ENCODE measurements at regions not wholly inside any gene's neighbourhood (a gene's known extent, or its start where the extent isn't known, plus 50 kb on each side); places are given as distances from the start of the nearest gene placed in this dataset.
"Not testable (repeated sequence)": the region's sequence is repeated elsewhere in the genome, so short reads cannot be mapped to it uniquely, and the experiment has no call there.

- in situ Hi-C loops (cut with HindIII; ENCODE audit: low pct_unique_long_range_greater_than_20kb, low sequenced_read_pairs); DNase-seq (ENCODE audit: low read depth): not testable (repeated sequence)
Observed at GRCh38 chr15:67939588-67940323, 99.9 kb upstream of the RNU6-1 start.

- no peak for DNase-seq (ENCODE audit: low read depth)
- in situ Hi-C loops (cut with HindIII; ENCODE audit: low pct_unique_long_range_greater_than_20kb, low sequenced_read_pairs): no loop called here
Observed at GRCh38 chr15:67940324-67940719, 100.5 kb upstream of the RNU6-1 start.

- peak; percentile 9 for DNase-seq (ENCODE audit: low read depth)
- in situ Hi-C loops (cut with HindIII; ENCODE audit: low pct_unique_long_range_greater_than_20kb, low sequenced_read_pairs): no loop called here
Observed at GRCh38 chr15:67941648-67942310, 101.9 kb upstream of the RNU6-1 start.

DNA sequence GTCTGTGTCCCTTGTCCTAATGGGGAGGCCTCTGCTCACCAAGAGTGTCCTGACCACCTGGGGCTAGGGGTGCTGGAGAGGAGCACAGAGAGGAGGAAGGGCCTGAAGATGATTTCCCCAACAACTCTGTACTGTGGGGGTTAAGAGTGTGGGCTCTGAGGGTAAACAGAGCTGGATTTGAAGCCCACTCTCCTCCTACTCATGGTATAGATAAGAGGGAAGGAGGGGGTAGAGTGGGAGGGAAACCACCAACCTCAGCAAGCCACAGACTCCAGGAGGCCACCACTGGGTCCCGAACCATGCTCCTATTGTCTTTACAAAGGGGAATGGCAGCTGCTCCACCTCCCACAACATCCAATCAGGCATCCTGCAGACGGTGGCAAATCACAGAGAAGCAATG, 103.6 kb upstream of the RNU6-1 start:
- no peak for DNase-seq (ENCODE audit: low read depth)
- in situ Hi-C loops (cut with HindIII; ENCODE audit: low pct_unique_long_range_greater_than_20kb, low sequenced_read_pairs): no loop called here

GRCh38 chr15:67944010-67944641, 104.3 kb upstream of the RNU6-1 start:
- no peak for DNase-seq (ENCODE audit: low read depth)
- in situ Hi-C loops (cut with HindIII; ENCODE audit: low pct_unique_long_range_greater_than_20kb, low sequenced_read_pairs): no loop called here

- in situ Hi-C loops (cut with HindIII; ENCODE audit: low pct_unique_long_range_greater_than_20kb, low sequenced_read_pairs): no loop called here
- no peak for DNase-seq (ENCODE audit: low read depth)
Observed at GRCh38 chr15:67945131-67945530, 105.3 kb upstream of the RNU6-1 start.

- in situ Hi-C loops (cut with HindIII; ENCODE audit: low pct_unique_long_range_greater_than_20kb, low sequenced_read_pairs): no loop called here
- peak; percentile 8 for DNase-seq (ENCODE audit: low read depth)
Observed at GRCh38 chr15:67945951-67946700, 106.3 kb upstream of the RNU6-1 start.

- DNase-seq (ENCODE audit: low read depth): no peak
- in situ Hi-C loops (cut with HindIII; ENCODE audit: low pct_unique_long_range_greater_than_20kb, low sequenced_read_pairs): no loop called here
Observed at GRCh38 chr15:67946701-67947100, 106.9 kb upstream of the RNU6-1 start.

DNA sequence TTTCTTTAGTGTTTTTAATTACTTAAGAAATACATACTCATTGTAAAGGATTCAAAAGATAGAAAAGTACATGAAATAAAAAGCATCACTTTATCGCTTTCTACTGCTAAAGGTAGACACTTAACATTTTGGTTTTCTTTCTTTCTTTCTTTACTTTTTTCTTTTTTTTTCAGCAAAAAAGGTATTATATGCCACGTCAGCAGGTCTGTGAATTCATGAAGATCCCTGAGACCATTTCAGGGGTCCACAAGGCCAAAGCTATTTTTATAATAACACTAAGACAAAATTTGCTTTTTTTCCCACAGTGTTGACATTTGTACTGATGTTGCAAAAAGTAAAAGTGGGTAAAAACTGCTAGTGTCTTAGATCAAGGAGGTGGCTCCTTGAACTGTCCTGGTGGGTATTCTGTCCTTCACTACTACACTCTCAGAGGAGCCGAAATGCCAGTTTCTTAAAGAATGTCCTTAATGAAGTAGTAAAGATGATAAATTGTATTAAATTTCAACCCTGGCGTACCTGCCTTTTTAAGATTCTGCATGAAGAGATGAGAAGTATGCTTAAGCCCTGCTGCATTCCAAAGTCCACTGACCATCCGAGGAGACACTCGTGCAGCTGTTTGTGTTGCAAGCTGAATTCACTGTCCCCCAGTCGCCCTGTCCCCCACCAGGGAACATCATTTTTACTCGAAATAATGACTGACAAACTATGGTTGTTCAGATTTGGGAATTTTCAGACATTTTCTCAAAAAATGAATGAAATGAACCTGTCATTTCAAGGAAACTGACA, 106.7 kb upstream of the PIAS1 start:
- no peak for DNase-seq (ENCODE audit: low read depth)
- in situ Hi-C loops (cut with HindIII; ENCODE audit: low pct_unique_long_range_greater_than_20kb, low sequenced_read_pairs): no loop called here

DNA sequence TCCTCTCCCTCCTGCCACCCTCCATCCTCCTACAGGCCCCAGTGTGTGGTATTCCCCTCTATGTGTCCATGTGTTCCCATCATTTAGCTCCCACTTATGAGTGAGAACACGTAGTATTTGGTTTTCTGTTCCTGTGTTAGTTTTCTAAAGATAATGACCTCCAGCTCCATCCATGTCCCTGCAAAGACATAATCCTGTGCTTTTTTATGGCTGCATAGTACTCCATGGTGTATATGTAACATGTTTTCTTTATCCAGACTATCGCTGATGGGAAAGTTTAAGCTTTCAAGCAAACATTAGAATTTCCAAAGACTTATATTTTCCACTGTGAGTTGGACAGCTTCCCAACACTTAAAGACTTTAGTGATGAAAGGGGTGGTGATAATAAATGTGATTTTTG, 105.9 kb upstream of the PIAS1 start:
- no peak for DNase-seq (ENCODE audit: low read depth)
- in situ Hi-C loops (cut with HindIII; ENCODE audit: low pct_unique_long_range_greater_than_20kb, low sequenced_read_pairs): no loop called here

- DNase-seq (ENCODE audit: low read depth); in situ Hi-C loops (cut with HindIII; ENCODE audit: low pct_unique_long_range_greater_than_20kb, low sequenced_read_pairs): not testable (repeated sequence)
Observed at GRCh38 chr15:67951187-67951586, 102.9 kb upstream of the PIAS1 start.

DNA sequence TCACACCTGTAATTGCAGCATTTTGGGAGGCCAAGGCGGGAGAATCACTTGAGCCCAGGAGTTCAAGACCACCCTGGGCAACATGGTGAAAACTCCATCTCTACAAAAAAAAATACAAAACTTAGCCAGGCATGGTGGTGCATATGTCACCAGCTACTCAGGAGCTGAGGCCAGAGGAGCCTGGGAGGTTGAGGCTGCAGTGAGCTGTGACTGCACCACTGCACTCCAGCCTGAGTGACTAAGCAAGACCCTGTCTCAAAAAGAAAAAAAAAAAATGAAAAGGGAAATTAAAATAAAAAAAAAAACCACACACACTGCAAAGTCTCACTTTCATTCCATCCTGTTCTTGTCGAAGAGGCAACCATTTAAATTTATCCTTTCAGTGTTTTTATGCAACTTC, 100.8 kb upstream of the PIAS1 start:
- in situ Hi-C loops (cut with HindIII; ENCODE audit: low pct_unique_long_range_greater_than_20kb, low sequenced_read_pairs): no loop called here
- DNase-seq (ENCODE audit: low read depth): no peak

DNA sequence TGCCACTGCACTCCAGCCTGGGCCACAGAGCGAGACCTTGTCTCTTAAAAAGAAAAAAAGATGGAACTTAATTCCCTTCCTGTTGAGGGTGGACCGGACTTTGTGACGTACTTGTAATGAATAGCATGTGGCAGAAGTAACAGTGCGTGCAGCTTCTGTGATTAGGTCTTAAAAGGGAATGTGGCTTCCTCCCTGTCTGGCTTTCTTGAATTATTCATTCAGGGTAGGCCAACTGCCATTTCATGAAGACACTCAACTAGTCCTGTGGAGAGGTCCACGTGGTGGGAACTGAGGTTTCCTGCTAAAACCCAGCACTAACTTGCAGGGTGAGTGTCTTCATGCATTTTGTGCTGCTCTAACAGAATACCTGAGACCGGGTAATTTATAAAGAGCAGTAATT, 98.9 kb upstream of the PIAS1 start:
- no peak for DNase-seq (ENCODE audit: low read depth)
- in situ Hi-C loops (cut with HindIII; ENCODE audit: low pct_unique_long_range_greater_than_20kb, low sequenced_read_pairs): no loop called here

GRCh38 chr15:67957435-67958132, 96.5 kb upstream of the PIAS1 start:
- in situ Hi-C loops (cut with HindIII; ENCODE audit: low pct_unique_long_range_greater_than_20kb, low sequenced_read_pairs): no loop called here

DNA sequence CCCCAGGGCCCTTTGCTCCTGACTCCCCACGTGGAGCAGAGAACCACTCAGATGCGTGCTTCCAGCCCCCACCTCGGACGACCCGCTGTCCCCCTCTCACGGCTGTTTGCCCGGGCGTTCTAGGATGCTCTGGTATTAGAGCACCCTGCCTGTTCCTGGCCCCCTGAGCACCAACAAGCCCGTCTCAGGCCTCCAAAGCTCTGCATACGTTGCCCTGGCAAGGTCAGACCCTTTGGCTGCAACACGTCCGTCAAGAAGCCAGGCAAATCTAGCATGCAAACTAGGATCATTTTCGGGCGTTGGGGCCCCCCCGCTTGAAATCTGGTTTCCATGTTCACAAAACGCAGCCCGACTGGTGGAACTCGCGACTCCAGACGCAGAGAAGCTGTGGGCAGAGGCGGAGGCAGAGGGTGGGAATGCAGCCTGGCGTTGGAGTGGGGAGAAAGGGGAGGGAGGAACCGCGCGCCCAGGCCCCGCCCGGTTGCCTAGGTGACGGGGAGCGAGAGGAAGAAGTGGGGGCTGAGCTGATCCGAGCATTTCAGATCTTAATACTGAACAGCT, 86.2 kb upstream of the PIAS1 start:
- in situ Hi-C loops (cut with HindIII; ENCODE audit: low pct_unique_long_range_greater_than_20kb, low sequenced_read_pairs): no loop called here
- DNase-seq (ENCODE audit: low read depth): no peak

More at GRCh38 chr15:67957435-67958132, 96.5 kb upstream of the PIAS1 start:
- DNase-seq (ENCODE audit: low read depth): no peak

DNA sequence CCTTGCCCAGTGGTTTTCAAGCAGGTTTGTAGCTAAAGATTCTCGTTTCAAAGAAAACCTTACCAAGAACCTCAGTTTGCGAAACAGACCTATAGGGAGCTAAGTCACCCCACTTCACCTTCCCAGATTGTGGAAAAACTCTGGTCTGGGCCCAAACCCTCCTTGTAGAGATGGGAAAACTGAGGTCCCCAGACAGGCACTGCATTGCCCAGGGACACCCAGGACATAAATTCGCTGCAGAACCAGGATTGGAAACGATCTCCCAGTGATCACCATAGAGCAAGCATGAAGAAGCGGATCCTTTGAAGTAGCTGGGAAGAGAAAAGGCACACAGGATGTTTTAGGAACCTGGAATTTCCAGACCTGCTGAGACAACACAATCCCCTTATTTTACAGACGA, 85.6 kb upstream of the PIAS1 start:
- DNase-seq (ENCODE audit: low read depth): no peak
- in situ Hi-C loops (cut with HindIII; ENCODE audit: low pct_unique_long_range_greater_than_20kb, low sequenced_read_pairs): no loop called here

DNA sequence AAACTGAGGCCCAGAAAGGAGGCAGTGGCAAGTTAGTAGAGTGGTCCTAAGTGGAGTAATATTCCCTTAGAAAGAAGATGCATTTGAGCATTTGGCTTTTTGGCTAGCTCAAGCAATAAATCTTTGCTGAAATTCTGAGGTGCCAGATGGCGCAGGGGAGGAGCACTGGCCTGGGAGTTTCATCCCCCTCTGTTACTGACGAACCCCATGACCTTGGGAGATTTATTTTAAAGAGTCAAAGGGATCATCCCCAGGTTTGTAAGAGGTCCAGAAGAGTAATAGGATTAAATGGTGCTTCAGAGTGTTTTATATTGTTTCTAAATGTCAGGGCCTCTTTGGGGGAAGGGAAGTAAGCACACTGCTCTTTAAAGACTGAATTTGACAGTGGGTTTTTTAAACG, 85.1 kb upstream of the PIAS1 start:
- in situ Hi-C loops (cut with HindIII; ENCODE audit: low pct_unique_long_range_greater_than_20kb, low sequenced_read_pairs): no loop called here
- no peak for DNase-seq (ENCODE audit: low read depth)
